HCT116 (cell line): ENCODE measurements at regions not wholly inside any gene's neighbourhood (a gene's known extent, or its start where the extent isn't known, plus 50 kb on each side); places are given as distances from the start of the nearest gene placed in this dataset.

ENCODE experiments used
- ATAC-seq: fragments of 200-7000 bp; cut with Tn5 transposase; 2 replicates; pipeline ENCODE4 v1.9.1; 2020; ENCODE audit warnings: mild to moderate bottlenecking, moderate library complexity
- BruUV-seq: library from RNA; stranded (reverse); fragments of 400-500 nt; replicated peaks from 2 replicates; lab custom pipeline; 2021; lab: Mats Ljungman, UMichigan
- CTCF ChIA-PET: fragments of 300-600 bp; sonication (Branson Sonifier 250); formaldehyde crosslinking; loops from one replicate; lab custom pipeline; 2021; ENCODE audit warnings: antibody characterized with exemption; lab: Charles Lee
- POLR2A ChIA-PET: fragments of 300-600, 350-600 bp; sonication (Branson Sonifier 250); formaldehyde crosslinking; loops from one replicate; lab custom pipeline; 2021; ENCODE audit warnings: antibody characterized with exemption; lab: Charles Lee
- RAD21 ChIA-PET, 2 experiments: fragments of 300-600 bp; sonication (Branson Sonifier 250); formaldehyde crosslinking; loops; one replicate each; lab custom pipeline; 2023; ENCODE audit warnings: low total read pairs in 2 of 2; ENCODE audit not compliant: uncharacterized antibody in 2 of 2, unreplicated experiment in 2 of 2, low non-redundant PET in 1 of 2; lab: Charles Lee
- DNase-seq: peaks from one replicate; pipeline ENCODE4 v3.0.0-alpha.2; 2010; ENCODE audit warnings: low read depth, low spot score
- H2AFZ ChIP-seq: fragments of 200-600 bp; shearing (Covaris generic), sonication (generic); 2 replicates; pipeline ENCODE4 v1.6.1; 2017; ENCODE audit warnings: low read depth, mixed run types, mixed read lengths, antibody characterized with exemption, low read length; ENCODE audit not compliant: poor library complexity, severe bottlenecking
- H3K27ac ChIP-seq: 2 replicates; pipeline ENCODE4 v1.5.1; 2012; ENCODE audit warnings: low read depth, low read length
- H3K27me3 ChIP-seq: fragments of 200-600 bp; sonication (generic); 2 replicates; pipeline ENCODE4 v1.6.1; 2016; ENCODE audit warnings: mixed run types, low read length, mixed read lengths; ENCODE audit not compliant: insufficient read depth
- H3K36me3 ChIP-seq, 2 experiments: fragments of 200-500 bp in 1 of 2; fragments of 200-600 bp in 1 of 2; sonication (Bioruptor generic) in 1 of 2; sonication (generic) in 1 of 2; 2 replicates each; pipeline versions ENCODE4 v1.5.1 to v1.6.1; 2014 to 2016; ENCODE audit warnings: low read length in 2 of 2, inconsistent platforms in 1 of 2, mixed read lengths in 1 of 2, mixed run types in 1 of 2; ENCODE audit not compliant: insufficient read depth in 2 of 2, control insufficient read depth in 1 of 2
- H3K4me1 ChIP-seq, 2 experiments: fragments of 200-600 bp in 1 of 2; sonication (generic) in 1 of 2; 2 replicates each; pipeline versions ENCODE4 v1.5.1 to v1.6.1; 2012 to 2017; ENCODE audit warnings: low read length in 2 of 2, inconsistent platforms in 1 of 2, mild to moderate bottlenecking in 1 of 2, mixed read lengths in 1 of 2, mixed run types in 1 of 2, moderate library complexity in 1 of 2; ENCODE audit not compliant: insufficient read depth in 2 of 2, control insufficient read depth in 1 of 2
- H3K4me2 ChIP-seq: fragments of 200-600 bp; sonication (generic); 2 replicates; pipeline ENCODE4 v1.6.1; 2017; ENCODE audit warnings: mixed run types, low read length, mixed read lengths
- H3K4me3 ChIP-seq, 2 experiments: fragments of 200-600 bp in 1 of 2; sonication (generic) in 1 of 2; replicated peaks in 1 of 2; 2 replicates each; pipeline ENCODE4 v1.5.1; 2011 to 2016; ENCODE audit warnings: low read length in 2 of 2, control low read depth in 1 of 2, low read depth in 1 of 2, mild to moderate bottlenecking in 1 of 2, mixed read lengths in 1 of 2, mixed run types in 1 of 2
- H3K79me2 ChIP-seq: fragments of 200-600 bp; sonication (generic); 2 replicates; pipeline ENCODE4 v1.6.1; 2017; ENCODE audit warnings: mild to moderate bottlenecking, mixed run types, low read length, moderate library complexity, mixed read lengths; ENCODE audit not compliant: insufficient read depth
- H3K9ac ChIP-seq: fragments of 200-600 bp; sonication (generic); 2 replicates; pipeline ENCODE4 v1.6.1; 2016; ENCODE audit warnings: low read length, mixed read lengths
- H3K9me2 ChIP-seq: fragments of 200-600 bp; sonication (generic), shearing (Covaris generic); 2 replicates; pipeline ENCODE4 v1.6.1; 2017; ENCODE audit warnings: mixed run types, mild to moderate bottlenecking, moderate library complexity; ENCODE audit not compliant: insufficient read depth
- H3K9me3 ChIP-seq, 2 experiments: fragments of 200-500 bp in 1 of 2; fragments of 200-600 bp in 1 of 2; sonication (Bioruptor generic) in 1 of 2; sonication (generic) in 1 of 2; 2 replicates each; pipeline ENCODE4 v1.6.1; 2014 to 2017; ENCODE audit warnings: low read length in 2 of 2, mixed read lengths in 2 of 2, inconsistent platforms in 1 of 2, low read depth in 1 of 2, mild to moderate bottlenecking in 1 of 2, mixed run types in 1 of 2, moderate library complexity in 1 of 2; ENCODE audit not compliant: control insufficient read depth in 1 of 2, insufficient read depth in 1 of 2
- H4K20me1 ChIP-seq: fragments of 200-600 bp; sonication (generic), shearing (Covaris generic); 2 replicates; pipeline ENCODE4 v1.6.1; 2017; ENCODE audit warnings: mixed run types, mild to moderate bottlenecking, moderate library complexity; ENCODE audit not compliant: insufficient read depth
- ATF3 ChIP-seq: IDR thresholded peaks from 2 replicates; pipeline ENCODE4 v1.6.1; 2012
- CEBPB ChIP-seq: IDR thresholded peaks from 2 replicates; pipeline ENCODE4 v1.6.1; 2012; ENCODE audit warnings: low read depth
- EGR1 ChIP-seq: IDR thresholded peaks from 2 replicates; pipeline ENCODE4 v1.6.1; 2012; ENCODE audit warnings: low read depth
- EZH2 ChIP-seq: fragments of 200-600 bp; sonication (generic); IDR thresholded peaks from 2 replicates; pipeline ENCODE4 v1.6.1; 2017; ENCODE audit warnings: antibody characterized with exemption, mixed run types
- EZH2phosphoT487 ChIP-seq: fragments of 200-600 bp; IDR thresholded peaks from 2 replicates; pipeline ENCODE4 v1.6.1; 2018; ENCODE audit warnings: antibody characterized with exemption, borderline replicate concordance
- FOSL1 ChIP-seq: IDR thresholded peaks from 2 replicates; pipeline ENCODE4 v1.6.1; 2012; ENCODE audit warnings: low read depth
- JUND ChIP-seq: IDR thresholded peaks from 2 replicates; pipeline ENCODE4 v1.6.1; 2012
- POLR2A ChIP-seq: IDR thresholded peaks from 2 replicates; pipeline ENCODE4 v1.7.0; 2011; ENCODE audit warnings: borderline replicate concordance; ENCODE audit not compliant: insufficient read depth, insufficient read length; ENCODE audit errors: extremely low read depth
- POLR2AphosphoS5 ChIP-seq: IDR thresholded peaks from 2 replicates; pipeline ENCODE4 v1.6.1; 2011; ENCODE audit warnings: mild to moderate bottlenecking, low read depth, low read length, moderate library complexity
- RAD21 ChIP-seq: IDR thresholded peaks from 2 replicates; pipeline ENCODE4 v1.6.1; 2012; ENCODE audit warnings: low read depth, mild to moderate bottlenecking
- SIN3A ChIP-seq: IDR thresholded peaks from 2 replicates; pipeline ENCODE4 v1.6.1; 2012; ENCODE audit warnings: low read depth
- SP1 ChIP-seq: IDR thresholded peaks from 2 replicates; pipeline ENCODE4 v1.6.1; 2012; ENCODE audit warnings: low read depth
- SRF ChIP-seq: IDR thresholded peaks from 2 replicates; pipeline ENCODE4 v1.6.1; 2012; ENCODE audit warnings: low read depth
- TCF7L2 ChIP-seq: IDR thresholded peaks from 2 replicates; pipeline ENCODE4 v1.7.0; 2011; ENCODE audit warnings: borderline replicate concordance, inconsistent platforms; ENCODE audit not compliant: insufficient read depth, insufficient read length; ENCODE audit errors: extremely low read depth
- YY1 ChIP-seq: IDR thresholded peaks from 2 replicates; pipeline ENCODE4 v1.6.1; 2011; ENCODE audit warnings: low read length, low read depth, moderate library complexity, mild to moderate bottlenecking; ENCODE audit not compliant: insufficient replicate concordance; ENCODE audit errors: extremely low read depth
- ZFX ChIP-seq: fragments of 450-650 bp; IDR thresholded peaks from 2 replicates; pipeline ENCODE4 v1.6.1; 2017
- ZNF274 ChIP-seq: fragments of 200-500 bp; sonication (Bioruptor generic); IDR thresholded peaks from 2 replicates; pipeline ENCODE4 v1.6.1; 2014; ENCODE audit warnings: mild to moderate bottlenecking, low read depth, low read length, inconsistent platforms
- intact Hi-C: fragments of 100-400 bp; cut with micrococcal nuclease; formaldehyde crosslinking; loops from 2 replicates; pipeline ENCODE4 v1.10.0; 2022
- TF ChIP-seq, protein P1 (sequence below), 3 experiments: fragments of 200-600 bp in 1 of 3; sonication (generic) in 1 of 3; IDR thresholded peaks in 2 of 3; conservative IDR thresholded peaks in 1 of 3; 2 replicates each; pipeline ENCODE4 v1.5.1; 2012 to 2017; ENCODE audit warnings: low read depth in 2 of 3, low read length in 2 of 3, antibody characterized with exemption in 1 of 3, borderline replicate concordance in 1 of 3, control low read depth in 1 of 3, mild to moderate bottlenecking in 1 of 3, mixed read lengths in 1 of 3, mixed run types in 1 of 3, moderate library complexity in 1 of 3; ENCODE audit not compliant: insufficient read depth in 1 of 3

- no peaks in the 10 kb centered on the region for H3K9me2 ChIP-seq
- DNase-seq = no peak
- no peaks in the 10 kb centered on the region for H3K9me3 ChIP-seq
- no peaks in the 10 kb centered on the region for H3K4me1 ChIP-seq
- no peaks in the 10 kb centered on the region for H3K27me3 ChIP-seq
- H3K4me2 ChIP-seq = no peak overlapping the region
- no peak overlapping the region for H3K9ac ChIP-seq
- RAD21 ChIA-PET = no interaction called here
- intact Hi-C loops = no loop called here
- H2AFZ ChIP-seq = no peak overlapping the region
- H3K79me2 ChIP-seq = no peaks in the 10 kb centered on the region
- H3K27ac ChIP-seq = no peak overlapping the region
- CTCF ChIA-PET = no interaction called here
- TF ChIP-seq POLR2AphosphoS5 (no peak), SP1 (no peak), EZH2 (no peak), CEBPB (no peak), ZFX (no peak), EGR1 (no peak), POLR2A (no peak), RAD21 (no peak), JUND (no peak), YY1 (no peak), FOSL1 (no peak), SIN3A (no peak)
- TF ChIP-seq, all 23 proteins: peak for 0
- no peaks in the 10 kb centered on the region for H3K36me3 ChIP-seq
- no peaks in the 10 kb centered on the region for H4K20me1 ChIP-seq
- no peak overlapping the region for H3K4me3 ChIP-seq
- no TSS peak for BruUV-seq
- no peak for ATAC-seq
- POLR2A ChIA-PET = no interaction called here
Observed at GRCh38 chr21:15659753-15660422, 69.9 kb upstream of the USP25 start.

DNA sequence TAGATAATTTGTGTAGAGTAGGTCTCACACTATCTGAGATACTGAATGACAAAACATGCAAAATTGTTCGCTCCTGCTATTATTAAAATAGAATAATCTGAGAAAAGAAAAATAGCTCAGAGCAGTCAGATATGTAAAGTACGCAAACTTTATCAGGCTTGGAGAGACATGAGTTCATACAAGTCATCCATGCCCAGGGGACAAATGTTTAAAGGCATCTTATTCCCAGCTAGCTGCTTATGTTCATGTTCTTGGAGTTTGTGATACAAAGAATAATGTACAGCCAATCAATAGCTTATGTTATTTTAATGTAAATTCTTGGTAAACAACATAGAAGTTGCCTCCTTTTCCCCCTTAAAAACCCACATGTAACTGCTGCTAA lies 69.4 kb upstream of the USP25 start:
- Histone ChIP-seq H3K9me2 (no peaks in the 10 kb centered on the region), H3K27me3 (no peaks in the 10 kb centered on the region)
- ATAC-seq = no peak
- POLR2A ChIA-PET = no interaction called here
- TF ChIP-seq JUND (no peak), SIN3A (no peak), ZNF274 (no peak), ATF3 (no peak), FOSL1 (no peak), ZFX (no peak), EZH2phosphoT487 (no peak), YY1 (no peak), TCF7L2 (no peak), SRF (no peak), EZH2 (no peak), EGR1 (no peak), RAD21 (no peak), POLR2AphosphoS5 (no peak)
- TF ChIP-seq, protein P1, sequence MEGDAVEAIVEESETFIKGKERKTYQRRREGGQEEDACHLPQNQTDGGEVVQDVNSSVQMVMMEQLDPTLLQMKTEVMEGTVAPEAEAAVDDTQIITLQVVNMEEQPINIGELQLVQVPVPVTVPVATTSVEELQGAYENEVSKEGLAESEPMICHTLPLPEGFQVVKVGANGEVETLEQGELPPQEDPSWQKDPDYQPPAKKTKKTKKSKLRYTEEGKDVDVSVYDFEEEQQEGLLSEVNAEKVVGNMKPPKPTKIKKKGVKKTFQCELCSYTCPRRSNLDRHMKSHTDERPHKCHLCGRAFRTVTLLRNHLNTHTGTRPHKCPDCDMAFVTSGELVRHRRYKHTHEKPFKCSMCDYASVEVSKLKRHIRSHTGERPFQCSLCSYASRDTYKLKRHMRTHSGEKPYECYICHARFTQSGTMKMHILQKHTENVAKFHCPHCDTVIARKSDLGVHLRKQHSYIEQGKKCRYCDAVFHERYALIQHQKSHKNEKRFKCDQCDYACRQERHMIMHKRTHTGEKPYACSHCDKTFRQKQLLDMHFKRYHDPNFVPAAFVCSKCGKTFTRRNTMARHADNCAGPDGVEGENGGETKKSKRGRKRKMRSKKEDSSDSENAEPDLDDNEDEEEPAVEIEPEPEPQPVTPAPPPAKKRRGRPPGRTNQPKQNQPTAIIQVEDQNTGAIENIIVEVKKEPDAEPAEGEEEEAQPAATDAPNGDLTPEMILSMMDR (IDR thresholded peaks at IDR 0.05 in 2 of 3, conservative IDR thresholded peaks at IDR 0.05 in 1 of 3; ENCODE audit: borderline replicate concordance in 1 of 3, insufficient read depth in 1 of 3, low read depth in 2 of 3, low read length in 2 of 3) = no peak
- TF ChIP-seq, all 23 proteins: peak for 0
- no TSS peak for BruUV-seq
- Histone ChIP-seq H2AFZ (no peak overlapping the region), H3K27ac (no peak overlapping the region), H3K4me1 (no peaks in the 10 kb centered on the region), H4K20me1 (no peaks in the 10 kb centered on the region), H3K9me3 (no peaks in the 10 kb centered on the region), H3K36me3 (no peaks in the 10 kb centered on the region), H3K79me2 (no peaks in the 10 kb centered on the region), H3K4me3 (no peak overlapping the region), H3K9ac (no peak overlapping the region), H3K4me2 (no peak overlapping the region)
- no peak for DNase-seq
- intact Hi-C loops = no loop called here
- ChIA-PET CTCF (no interaction called here), RAD21 (no interaction called here)
